Liver (tissue), 8 donors: ENCODE measurements at regions not wholly inside any gene's neighbourhood (a gene's known extent, or its start where the extent isn't known, plus 50 kb on each side); places are given as distances from the start of the nearest gene placed in this dataset.

Source experiments
- DNase-seq: peaks from one replicate; pipeline ENCODE4 v3.0.0-alpha.2; 2017; ENCODE audit warnings: low spot score
- H3K27ac ChIP-seq, 2 donors: one replicate each; pipeline ENCODE4 v1.7.0; 2013; ENCODE audit warnings: inconsistent platforms in 2 of 2, low read length in 2 of 2, control low read depth in 1 of 2, low read depth in 1 of 2, mild to moderate bottlenecking in 1 of 2
- H3K27me3 ChIP-seq, 4 donors: one replicate each; pipeline versions ENCODE4 v1.6.1 to v1.7.0; 2013; ENCODE audit warnings: low read length in 3 of 4, inconsistent platforms in 1 of 4, mild to moderate bottlenecking in 1 of 4, moderate library complexity in 1 of 4; ENCODE audit not compliant: control insufficient read depth in 4 of 4, insufficient read depth in 4 of 4
- H3K36me3 ChIP-seq, 4 donors: one replicate each; pipeline versions ENCODE4 v1.6.1 to v1.7.0; 2013; ENCODE audit warnings: low read length in 3 of 4, mild to moderate bottlenecking in 3 of 4, low read depth in 1 of 4, moderate library complexity in 1 of 4; ENCODE audit not compliant: control insufficient read depth in 4 of 4, insufficient read depth in 3 of 4
- H3K4me1 ChIP-seq, 4 donors: one replicate each; pipeline versions ENCODE4 v1.6.1 to v1.7.0; 2013; ENCODE audit warnings: low read length in 3 of 4, mild to moderate bottlenecking in 3 of 4, moderate library complexity in 1 of 4; ENCODE audit not compliant: control insufficient read depth in 4 of 4, insufficient read depth in 4 of 4
- H3K4me3 ChIP-seq, 3 donors: one replicate each; pipeline versions ENCODE4 v1.6.1 to v1.7.0; 2013; ENCODE audit warnings: low read length in 3 of 3, control low read depth in 1 of 3, low read depth in 1 of 3, mild to moderate bottlenecking in 1 of 3
- H3K9ac ChIP-seq, 2 donors: one replicate each; pipeline ENCODE4 v1.7.0; 2013; ENCODE audit warnings: low read length in 2 of 2, mild to moderate bottlenecking in 2 of 2, moderate library complexity in 2 of 2, control low read depth in 1 of 2, low read depth in 1 of 2
- H3K9me3 ChIP-seq, 4 donors: one replicate each; pipeline versions ENCODE4 v1.6.1 to v1.7.0; 2013; ENCODE audit warnings: low read length in 3 of 4; ENCODE audit not compliant: control insufficient read depth in 4 of 4
- ATF3 ChIP-seq: IDR thresholded peaks from 2 replicates; pipeline ENCODE4 v1.6.1; 2016; ENCODE audit warnings: antibody characterized with exemption
- CTCF ChIP-seq: fragments of 150-350 bp; IDR thresholded peaks from 2 replicates; pipeline ENCODE4 v1.5.1; 2017; ENCODE audit warnings: improper control_type of control experiment, low read depth, low read length; ENCODE audit not compliant: missing input control
- EGR1 ChIP-seq, 2 donors: IDR thresholded peaks; 2 replicates each; pipeline ENCODE4 v1.6.1; 2016 to 2018; ENCODE audit warnings: antibody characterized with exemption in 2 of 2, low read depth in 2 of 2
- FOXA2 ChIP-seq: IDR thresholded peaks from 2 replicates; pipeline ENCODE4 v1.6.1; 2016; ENCODE audit warnings: antibody characterized with exemption
- GABPA ChIP-seq, 2 donors: IDR thresholded peaks in 1 of 2; conservative IDR thresholded peaks in 1 of 2; 2 replicates each; pipeline ENCODE4 v1.6.1; 2016; ENCODE audit warnings: antibody characterized with exemption in 2 of 2, mild to moderate bottlenecking in 1 of 2, moderate library complexity in 1 of 2
- HNF4A ChIP-seq, 2 donors: conservative IDR thresholded peaks; 2 replicates each; pipeline ENCODE4 v1.6.1; 2016; ENCODE audit warnings: antibody characterized with exemption in 2 of 2, mild to moderate bottlenecking in 2 of 2
- HNF4G ChIP-seq: IDR thresholded peaks from 2 replicates; pipeline ENCODE4 v1.6.1; 2016; ENCODE audit warnings: antibody characterized with exemption
- JUND ChIP-seq, 2 donors: IDR thresholded peaks; 2 replicates each; pipeline ENCODE4 v1.6.1; 2016; ENCODE audit warnings: antibody characterized with exemption in 2 of 2
- MAX ChIP-seq: IDR thresholded peaks from 2 replicates; pipeline ENCODE4 v1.6.1; 2016; ENCODE audit warnings: antibody characterized with exemption
- NR2F2 ChIP-seq: IDR thresholded peaks from 2 replicates; pipeline ENCODE4 v1.6.1; 2016; ENCODE audit warnings: antibody characterized with exemption
- RAD21 ChIP-seq, 2 donors: IDR thresholded peaks; 2 replicates each; pipeline ENCODE4 v1.6.1; 2016; ENCODE audit warnings: antibody characterized with exemption in 2 of 2, mild to moderate bottlenecking in 2 of 2
- REST ChIP-seq: IDR thresholded peaks from 2 replicates; pipeline ENCODE4 v1.6.1; 2016; ENCODE audit warnings: antibody characterized with exemption, mild to moderate bottlenecking
- RXRA ChIP-seq, 2 donors: IDR thresholded peaks; 2 replicates each; pipeline ENCODE4 v1.6.1; 2017 to 2018; ENCODE audit warnings: antibody characterized with exemption in 2 of 2, mild to moderate bottlenecking in 1 of 2
- TAF1 ChIP-seq: conservative IDR thresholded peaks from 2 replicates; pipeline ENCODE4 v1.6.1; 2016; ENCODE audit warnings: antibody characterized with exemption, mild to moderate bottlenecking
- ZBTB33 ChIP-seq: IDR thresholded peaks from 2 replicates; pipeline ENCODE4 v1.6.1; 2016; ENCODE audit warnings: antibody characterized with exemption
- WGBS: extraction: QIAGEN DNeasy Blood & Tissue Kit; methylation state at CpG from one replicate; pipeline ENCODE4 v1.1.7; 2013; 5-methylcytosine and 5-hydroxymethylcytosine counted together
- donor health status: healthy.
- donor health status: healthy.
- donor health status: healthy.
- donor health status: healthy.
- donor health status: healthy.

GRCh38 chr10:78475437-78475836 lies 441.8 kb downstream of the RPS24 start:
- Histone ChIP-seq H3K4me1 (peaks cover 0 to 2% (median 0%) of the 10 kb centered on the region in 4 donors), H3K9me3 (no peaks in the 10 kb centered on the region), H3K36me3 (no peaks in the 10 kb centered on the region), H3K27me3 (peaks cover 0 to 5% (median 1%) of the 10 kb centered on the region in 4 donors), H3K9ac (no peak overlapping the region), H3K27ac (no peak overlapping the region), H3K4me3 (no peak overlapping the region)
- TF ChIP-seq ZBTB33 (no peak), NR2F2 (no peak), TAF1 (no peak), HNF4G (no peak), HNF4A (conservative IDR thresholded peaks at IDR 0.05) (no peak), EGR1 (IDR thresholded peaks at IDR 0.05; ENCODE audit: low read depth in 2 of 2) (no peak), RXRA (IDR thresholded peaks at IDR 0.05) (no peak), FOXA2 (no peak), REST (no peak), RAD21 (IDR thresholded peaks at IDR 0.05) (no peak), JUND (IDR thresholded peaks at IDR 0.05) (no peak), MAX (no peak), CTCF (no peak)
- no peak for DNase-seq
- 89% methylated on average over 7 of the region's 7 CpGs for WGBS

GRCh38 chr10:78476156-78476555 lies 442.5 kb downstream of the RPS24 start:
- peaks cover 0 to 2% (median 0%) of the 10 kb centered on the region in 4 donors for H3K4me1 ChIP-seq
- no peaks in the 10 kb centered on the region for H3K9me3 ChIP-seq
- DNase-seq: no peak
- H3K27ac ChIP-seq: no peak overlapping the region
- 94% methylated on average over 8 of the region's 8 CpGs for WGBS
- H3K27me3 ChIP-seq: peaks cover 0 to 5% (median 1%) of the 10 kb centered on the region in 4 donors
- H3K36me3 ChIP-seq: no peaks in the 10 kb centered on the region
- no peak overlapping the region for H3K4me3 ChIP-seq
- TF ChIP-seq GABPA (IDR thresholded peaks at IDR 0.05 in 1 of 2, conservative IDR thresholded peaks at IDR 0.05 in 1 of 2) (no peak), ATF3 (no peak), RXRA (IDR thresholded peaks at IDR 0.05) (no peak)
- no peak overlapping the region for H3K9ac ChIP-seq
